HG02885 (cell line): ENCODE measurements at regions not wholly inside any gene's neighbourhood (a gene's known extent, or its start where the extent isn't known, plus 50 kb on each side); places are given as distances from the start of the nearest gene placed in this dataset.

Experiments used
- ATAC-seq: cut with Tn5 transposase; IDR thresholded peaks from one replicate; pipeline ENCODE4 v1.9.1; 2021; ENCODE audit warnings: mild to moderate bottlenecking; ENCODE audit not compliant: unreplicated experiment, poor library complexity

- no peak for ATAC-seq
These were observed 445.4 kb downstream of the ZNF608 start for GRCh38 chr5:124300815-124301621.

- ATAC-seq = no peak
These were observed 448.6 kb downstream of the ZNF608 start for GRCh38 chr5:124297826-124298225.

- ATAC-seq = no peak
These were observed 454.1 kb downstream of the ZNF608 start for GRCh38 chr5:124292322-124292855.

- no peak for ATAC-seq
These were observed 456.7 kb downstream of the ZNF608 start for GRCh38 chr5:124289641-124290311.

- no peak for ATAC-seq
These were observed 457.3 kb downstream of the ZNF608 start for GRCh38 chr5:124289130-124289529.

- no peak for ATAC-seq
These were observed 458.6 kb downstream of the ZNF608 start for GRCh38 chr5:124287813-124288212.

GRCh38 chr5:124285733-124286132, 460.7 kb downstream of the ZNF608 start:
- ATAC-seq = no peak

- ATAC-seq = no peak
These were observed 461.4 kb downstream of the ZNF608 start for GRCh38 chr5:124285071-124285470.

- no peak for ATAC-seq
These were observed 463.4 kb downstream of the ZNF608 start for GRCh38 chr5:124283031-124283430.

- no peak for ATAC-seq
These were observed 466.4 kb downstream of the ZNF608 start for GRCh38 chr5:124280079-124280478.

- ATAC-seq = no peak
These were observed 467.1 kb downstream of the ZNF608 start for GRCh38 chr5:124279146-124279876.

- no peak for ATAC-seq
These were observed 467.8 kb downstream of the ZNF608 start for GRCh38 chr5:124278636-124279035.

GRCh38 chr5:124277767-124278545, 468.5 kb downstream of the ZNF608 start:
- ATAC-seq = no peak

GRCh38 chr5:124276166-124276565, 470.3 kb downstream of the ZNF608 start:
- ATAC-seq = no peak

- no peak for ATAC-seq
These were observed 471.5 kb downstream of the ZNF608 start for GRCh38 chr5:124274949-124275348.

GRCh38 chr5:124264499-124264898, 481.9 kb downstream of the ZNF608 start:
- no peak for ATAC-seq

GRCh38 chr5:124263680-124264491, 482.6 kb downstream of the ZNF608 start:
- no peak for ATAC-seq

GRCh38 chr5:124262991-124263571, 483.4 kb downstream of the ZNF608 start:
- ATAC-seq = no peak

GRCh38 chr5:124262470-124262869, 484.0 kb downstream of the ZNF608 start:
- ATAC-seq = no peak
